SJCRH30 (cell line): ENCODE measurements at regions not wholly inside any gene's neighbourhood (a gene's known extent, or its start where the extent isn't known, plus 50 kb on each side); places are given as distances from the start of the nearest gene placed in this dataset.

Experiments used
- DNase-seq, 2 experiments: peaks; one replicate each; pipeline ENCODE4 v3.0.0-alpha.2; 2015 to 2020
- H3K27ac ChIP-seq: fragments of 250-450 bp; sonication (Bioruptor Pico); 2 replicates; pipeline ENCODE4 v1.5.1; 2020; ENCODE audit warnings: mild to moderate bottlenecking, moderate library complexity
- H3K27me3 ChIP-seq: fragments of 250-450 bp; sonication (Bioruptor Pico); 2 replicates; pipeline ENCODE4 v1.5.1; 2020; ENCODE audit warnings: mild to moderate bottlenecking, moderate library complexity
- H3K36me3 ChIP-seq: fragments of 250-450 bp; sonication (Bioruptor Pico); 2 replicates; pipeline ENCODE4 v1.5.1; 2020; ENCODE audit warnings: mild to moderate bottlenecking, moderate library complexity
- H3K4me1 ChIP-seq: fragments of 250-450 bp; sonication (Bioruptor Pico); 2 replicates; pipeline ENCODE4 v1.5.1; 2020; ENCODE audit warnings: mild to moderate bottlenecking, moderate library complexity
- H3K4me3 ChIP-seq: fragments of 250-450 bp; sonication (Bioruptor Pico); 2 replicates; pipeline ENCODE4 v1.5.1; 2020; ENCODE audit warnings: mild to moderate bottlenecking, moderate library complexity
- H3K9me3 ChIP-seq: fragments of 250-450 bp; sonication (Bioruptor Pico); replicated peaks from 2 replicates; pipeline ENCODE4 v1.5.1; 2020; ENCODE audit warnings: mild to moderate bottlenecking, moderate library complexity

DNA sequence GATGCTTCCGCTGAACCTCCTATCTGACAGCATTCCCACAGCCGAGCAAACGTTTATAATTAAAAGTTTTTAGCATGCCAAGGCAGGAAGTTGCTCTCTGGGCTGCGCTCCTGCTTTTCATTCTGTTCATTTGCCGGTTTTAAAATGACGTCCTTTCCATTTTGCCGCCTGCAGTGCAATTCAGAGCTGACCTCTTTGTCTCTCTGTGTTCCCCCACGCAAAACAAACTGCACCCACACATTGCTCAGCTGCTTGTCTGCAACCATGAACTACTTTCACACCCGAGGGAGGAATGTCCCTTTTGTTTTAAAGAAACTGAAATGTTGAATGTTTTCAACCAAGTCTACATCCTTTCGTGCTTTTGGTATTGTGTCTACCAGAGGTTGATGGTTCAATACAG, 416.5 kb downstream of the EFNB2 start:
- H3K9me3 ChIP-seq = no peaks in the 10 kb centered on the region
- no peaks in the 10 kb centered on the region for H3K27me3 ChIP-seq
- no peak for DNase-seq
- H3K27ac ChIP-seq = no peak overlapping the region
- no peaks in the 10 kb centered on the region for H3K36me3 ChIP-seq
- H3K4me3 ChIP-seq = no peak overlapping the region
- H3K4me1 ChIP-seq = no peaks in the 10 kb centered on the region

DNA sequence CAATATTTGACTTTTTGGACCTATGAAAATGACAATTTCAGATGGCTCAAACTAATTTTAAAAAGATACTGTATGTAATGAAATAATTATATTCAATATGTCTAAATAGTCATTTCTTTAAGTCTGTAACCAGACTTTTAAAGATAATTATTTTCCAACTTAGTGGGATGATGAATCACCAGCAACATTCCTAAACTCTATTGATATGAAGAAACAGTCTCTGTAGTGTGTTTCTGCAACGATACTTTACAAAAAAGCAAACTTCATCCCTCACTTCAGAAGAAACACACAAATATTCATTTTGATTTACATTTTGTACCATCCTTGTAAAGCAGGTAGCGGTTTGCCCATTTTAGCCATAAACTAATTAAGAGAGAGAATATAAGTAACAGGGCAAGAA, 417.4 kb downstream of the EFNB2 start:
- Histone ChIP-seq H3K9me3 (no peaks in the 10 kb centered on the region), H3K4me3 (no peak overlapping the region), H3K4me1 (no peaks in the 10 kb centered on the region), H3K27me3 (no peaks in the 10 kb centered on the region), H3K36me3 (no peaks in the 10 kb centered on the region), H3K27ac (no peak overlapping the region)
- DNase-seq = no peak

DNA sequence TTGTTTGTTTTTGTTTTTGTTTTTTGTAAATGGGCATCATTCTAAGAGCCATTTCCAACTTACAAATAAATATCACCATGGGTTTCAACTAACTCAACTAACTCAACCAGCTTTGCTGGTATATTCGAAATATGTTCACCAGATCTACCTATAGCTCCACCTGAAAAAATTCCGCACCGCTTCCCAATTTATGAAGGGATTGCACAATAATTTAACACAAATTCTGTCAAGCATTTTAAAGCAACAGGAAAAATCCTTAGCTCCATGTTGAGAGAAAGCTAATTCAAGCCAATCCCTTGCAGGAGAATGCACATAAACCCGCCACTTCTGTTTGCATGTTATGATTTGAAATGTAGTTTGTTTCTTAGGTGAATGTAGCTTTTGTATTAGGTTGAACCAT, 417.8 kb downstream of the EFNB2 start:
- no peak overlapping the region for H3K27ac ChIP-seq
- H3K4me1 ChIP-seq = no peaks in the 10 kb centered on the region
- no peaks in the 10 kb centered on the region for H3K27me3 ChIP-seq
- H3K36me3 ChIP-seq = no peaks in the 10 kb centered on the region
- no peak overlapping the region for H3K4me3 ChIP-seq
- no peak for DNase-seq
- no peaks in the 10 kb centered on the region for H3K9me3 ChIP-seq

DNA sequence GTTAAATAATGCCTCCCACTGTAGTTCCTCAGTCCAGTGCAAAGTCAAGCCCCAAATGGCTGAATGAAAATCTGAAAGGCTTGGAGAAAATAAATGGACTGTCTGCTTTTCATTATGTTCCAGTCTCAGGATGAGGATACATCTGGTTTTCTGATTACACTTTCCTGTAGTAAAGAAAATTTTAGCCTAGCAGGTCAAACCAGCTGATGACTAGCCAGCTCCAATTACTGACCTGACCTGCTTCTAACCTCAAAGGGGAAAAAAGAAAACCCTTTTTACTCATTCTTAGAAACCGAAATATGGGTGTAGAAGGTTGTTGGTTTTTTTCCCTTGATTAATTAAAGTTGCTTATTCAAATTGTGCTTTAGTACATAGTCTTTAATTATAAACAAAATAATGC, 418.4 kb downstream of the EFNB2 start:
- no peak overlapping the region for H3K4me3 ChIP-seq
- H3K36me3 ChIP-seq = no peaks in the 10 kb centered on the region
- no peak overlapping the region for H3K27ac ChIP-seq
- H3K4me1 ChIP-seq = no peaks in the 10 kb centered on the region
- no peaks in the 10 kb centered on the region for H3K27me3 ChIP-seq
- DNase-seq = no peak
- no peaks in the 10 kb centered on the region for H3K9me3 ChIP-seq

DNA sequence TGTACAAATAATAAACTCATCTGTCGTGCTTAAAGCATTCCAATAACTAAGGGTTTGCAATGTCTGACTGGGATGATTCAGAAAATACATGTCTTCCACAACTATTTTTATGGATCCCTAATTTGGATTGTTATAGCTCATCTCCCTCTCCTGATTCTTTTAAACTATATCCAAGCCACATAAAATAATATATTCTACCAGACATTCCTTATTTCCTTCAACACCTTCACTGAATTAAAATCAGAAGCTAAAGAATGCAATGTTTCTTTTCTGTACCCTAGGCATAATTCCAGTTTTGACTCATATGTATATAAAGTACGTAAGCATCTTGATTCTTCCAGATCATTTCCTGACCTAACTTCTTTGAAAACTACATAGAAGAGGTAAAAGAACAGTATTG, 420.4 kb downstream of the EFNB2 start:
- DNase-seq = no peak
- Histone ChIP-seq H3K27ac (no peak overlapping the region), H3K36me3 (no peaks in the 10 kb centered on the region), H3K9me3 (no peaks in the 10 kb centered on the region), H3K4me3 (no peak overlapping the region), H3K4me1 (no peaks in the 10 kb centered on the region), H3K27me3 (no peaks in the 10 kb centered on the region)

DNA sequence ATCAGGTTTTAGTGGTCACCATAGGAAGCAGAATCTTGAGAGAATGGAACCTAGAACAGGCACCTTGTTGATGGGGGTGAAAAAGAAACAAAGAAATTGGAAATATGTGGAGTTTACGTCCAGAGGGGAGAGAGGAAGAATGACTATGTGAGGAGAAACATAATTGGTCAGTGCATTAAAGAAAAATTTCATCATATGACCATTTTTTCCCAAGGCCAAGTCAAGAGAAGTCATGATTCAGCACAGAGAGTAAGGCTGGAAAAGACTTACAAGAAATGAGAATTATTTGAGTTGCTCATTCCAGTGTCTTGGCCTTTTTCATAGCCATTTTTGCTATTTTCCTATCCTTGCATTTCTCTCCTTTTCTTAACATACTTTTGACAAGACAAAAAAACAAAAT, 421.7 kb downstream of the EFNB2 start:
- Histone ChIP-seq H3K27me3 (no peaks in the 10 kb centered on the region), H3K9me3 (no peaks in the 10 kb centered on the region), H3K27ac (no peak overlapping the region), H3K4me3 (no peak overlapping the region), H3K36me3 (no peaks in the 10 kb centered on the region), H3K4me1 (no peaks in the 10 kb centered on the region)
- no peak for DNase-seq

DNA sequence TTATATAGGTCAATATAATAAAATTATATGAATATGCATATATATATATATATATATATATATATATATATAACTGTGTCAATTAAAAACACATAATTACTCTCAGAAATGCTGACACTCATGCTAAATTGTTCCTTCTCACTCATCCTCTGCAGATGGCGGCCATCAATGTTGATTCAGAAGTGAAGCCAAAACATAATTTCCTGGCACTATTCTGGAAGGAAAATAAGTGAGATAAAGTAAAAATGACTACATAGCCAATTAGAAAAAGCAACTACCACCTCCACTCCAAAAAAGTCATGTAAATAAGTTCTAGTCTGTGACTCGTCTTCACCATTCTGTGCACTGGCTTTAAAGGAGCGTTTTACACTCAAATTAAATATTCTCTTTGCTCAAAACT, 423.3 kb downstream of the EFNB2 start:
- H3K36me3 ChIP-seq = no peaks in the 10 kb centered on the region

DNA sequence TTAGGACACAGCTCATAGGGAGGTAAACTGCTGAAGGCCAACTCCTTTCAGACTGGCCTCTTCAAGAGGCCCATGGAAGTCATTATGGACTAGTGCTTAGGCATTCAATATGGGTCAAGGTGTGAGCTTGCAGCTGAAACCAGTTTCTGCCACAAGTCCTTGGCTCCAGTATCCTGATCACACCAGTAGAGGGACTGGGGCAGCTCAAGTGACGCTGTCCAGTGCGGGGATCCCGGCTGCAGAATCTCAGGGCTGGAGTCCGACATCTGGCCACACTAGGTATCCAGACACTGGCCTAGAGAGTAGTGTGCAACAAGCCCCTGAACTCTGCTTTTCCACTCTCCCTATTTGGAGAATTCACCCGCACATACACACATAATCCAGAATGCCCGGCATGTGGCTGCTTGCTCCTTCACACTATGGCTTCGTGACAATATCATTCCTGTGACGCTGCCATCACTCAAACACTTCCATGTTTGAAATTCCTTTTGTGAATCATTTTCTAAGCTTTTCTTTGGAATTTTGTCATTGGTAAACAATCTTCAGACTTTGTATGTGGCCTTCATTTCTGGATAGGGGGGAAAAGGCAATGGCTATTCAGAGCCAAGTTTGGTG, 425.1 kb downstream of the EFNB2 start:
- Histone ChIP-seq H3K36me3 (no peaks in the 10 kb centered on the region), H3K9me3 (no peaks in the 10 kb centered on the region), H3K4me1 (no peaks in the 10 kb centered on the region), H3K27ac (no peak overlapping the region), H3K4me3 (no peak overlapping the region), H3K27me3 (no peaks in the 10 kb centered on the region)
- DNase-seq = no peak

More for the DNA sequence above, 423.3 kb downstream of the EFNB2 start:
- Histone ChIP-seq H3K9me3 (no peaks in the 10 kb centered on the region), H3K27me3 (no peaks in the 10 kb centered on the region), H3K27ac (no peak overlapping the region), H3K4me3 (no peak overlapping the region), H3K4me1 (no peaks in the 10 kb centered on the region)
- no peak for DNase-seq

DNA sequence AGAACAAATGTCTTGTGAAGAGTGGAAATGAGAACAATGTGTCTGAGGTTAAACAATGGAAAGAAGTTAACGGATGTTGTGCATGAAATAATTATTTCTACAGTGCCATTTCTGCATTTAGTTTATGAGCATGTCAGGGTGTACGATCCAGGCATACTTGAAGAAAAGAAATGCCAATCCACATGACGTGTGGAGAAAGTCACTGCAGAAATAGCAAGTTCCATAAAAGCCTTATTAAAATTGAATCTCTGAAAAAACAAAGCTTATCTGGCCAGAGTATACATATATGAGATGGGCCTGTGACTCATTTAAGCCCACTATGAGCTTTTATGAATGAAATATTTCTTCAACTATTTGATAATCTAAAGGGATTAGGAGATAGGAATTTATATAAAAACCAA, 426.1 kb downstream of the EFNB2 start:
- H3K4me1 ChIP-seq = no peaks in the 10 kb centered on the region
- H3K9me3 ChIP-seq = no peaks in the 10 kb centered on the region
- no peaks in the 10 kb centered on the region for H3K27me3 ChIP-seq
- no peak overlapping the region for H3K4me3 ChIP-seq
- H3K36me3 ChIP-seq = no peaks in the 10 kb centered on the region
- DNase-seq = no peak
- no peak overlapping the region for H3K27ac ChIP-seq

DNA sequence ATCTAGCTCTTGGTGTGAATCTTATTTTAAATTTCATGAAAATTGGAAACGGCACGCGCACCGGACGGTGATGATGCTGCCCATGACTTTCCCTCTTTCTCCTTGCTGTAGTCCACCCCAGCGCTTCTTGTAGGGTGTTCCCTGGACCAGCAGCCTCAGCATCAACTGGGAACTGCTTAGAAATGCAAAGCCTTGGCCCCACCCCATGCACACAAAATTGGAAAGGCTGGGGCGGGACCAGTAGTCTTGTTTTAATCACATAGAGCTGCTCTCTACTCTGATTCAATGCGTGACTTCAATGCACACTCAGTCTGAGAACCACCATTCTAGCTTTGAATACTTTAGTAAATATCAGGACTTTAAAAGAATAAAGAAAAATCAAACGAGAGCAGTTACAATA, 427.1 kb downstream of the EFNB2 start:
- H3K36me3 ChIP-seq = no peaks in the 10 kb centered on the region
- 0 out of 2 replicates have a peak, but pooled peaks cover 2% of the 10 kb centered on the region for H3K4me1 ChIP-seq

DNA sequence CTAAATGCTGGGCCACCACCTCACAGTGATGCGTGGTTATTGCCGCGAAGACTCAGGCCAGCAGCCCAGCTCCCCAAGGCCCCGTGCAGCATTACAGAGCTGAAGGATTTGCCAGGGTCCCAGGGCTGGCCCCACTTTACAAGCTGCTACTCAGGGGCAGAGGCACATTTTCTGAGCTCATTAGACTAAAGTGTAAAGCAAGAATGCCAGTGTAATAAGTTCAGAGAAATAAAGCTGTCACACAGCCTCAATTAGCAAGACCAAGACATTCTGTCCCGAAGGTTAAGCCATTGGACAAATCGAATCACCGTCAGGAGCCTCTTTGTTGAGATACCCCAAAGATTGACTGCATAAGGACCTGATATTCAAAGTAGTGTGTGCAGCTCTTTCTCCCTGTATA, 428.4 kb downstream of the EFNB2 start:
- Histone ChIP-seq H3K27me3 (no peaks in the 10 kb centered on the region), H3K9me3 (no peaks in the 10 kb centered on the region), H3K4me1 (0 out of 2 replicates have a peak, but pooled peaks cover 2% of the 10 kb centered on the region), H3K36me3 (no peaks in the 10 kb centered on the region), H3K4me3 (no peak overlapping the region), H3K27ac (no peak overlapping the region)
- no peak for DNase-seq

More for the DNA sequence above, 427.1 kb downstream of the EFNB2 start:
- DNase-seq = no peak
- H3K4me3 ChIP-seq = no peak overlapping the region
- no peaks in the 10 kb centered on the region for H3K27me3 ChIP-seq
- no peak overlapping the region for H3K27ac ChIP-seq
- no peaks in the 10 kb centered on the region for H3K9me3 ChIP-seq

DNA sequence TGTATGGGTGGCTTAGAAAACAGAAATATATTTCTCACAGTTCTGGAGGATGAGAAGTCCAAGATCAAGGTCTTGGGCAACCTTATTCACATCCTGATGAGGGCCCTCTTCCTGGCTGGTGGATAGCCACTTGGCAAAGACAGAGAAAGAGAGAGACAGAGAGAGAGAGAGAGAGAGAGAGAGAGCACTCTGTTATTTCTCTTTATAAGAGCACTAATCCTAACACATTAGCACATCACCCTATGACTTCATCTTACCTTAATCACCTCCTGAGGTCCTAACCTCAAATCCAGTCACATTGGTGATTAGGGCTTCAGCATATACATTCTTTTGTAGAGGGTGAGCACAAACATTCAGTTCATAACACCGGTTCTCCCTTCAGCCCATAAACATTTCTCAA, 430.3 kb downstream of the EFNB2 start:
- DNase-seq = no peak
- Histone ChIP-seq H3K9me3 (no peaks in the 10 kb centered on the region), H3K36me3 (no peaks in the 10 kb centered on the region), H3K27ac (no peak overlapping the region), H3K4me1 (0 out of 2 replicates have a peak, but pooled peaks cover 2% of the 10 kb centered on the region), H3K4me3 (no peak overlapping the region), H3K27me3 (no peaks in the 10 kb centered on the region)

DNA sequence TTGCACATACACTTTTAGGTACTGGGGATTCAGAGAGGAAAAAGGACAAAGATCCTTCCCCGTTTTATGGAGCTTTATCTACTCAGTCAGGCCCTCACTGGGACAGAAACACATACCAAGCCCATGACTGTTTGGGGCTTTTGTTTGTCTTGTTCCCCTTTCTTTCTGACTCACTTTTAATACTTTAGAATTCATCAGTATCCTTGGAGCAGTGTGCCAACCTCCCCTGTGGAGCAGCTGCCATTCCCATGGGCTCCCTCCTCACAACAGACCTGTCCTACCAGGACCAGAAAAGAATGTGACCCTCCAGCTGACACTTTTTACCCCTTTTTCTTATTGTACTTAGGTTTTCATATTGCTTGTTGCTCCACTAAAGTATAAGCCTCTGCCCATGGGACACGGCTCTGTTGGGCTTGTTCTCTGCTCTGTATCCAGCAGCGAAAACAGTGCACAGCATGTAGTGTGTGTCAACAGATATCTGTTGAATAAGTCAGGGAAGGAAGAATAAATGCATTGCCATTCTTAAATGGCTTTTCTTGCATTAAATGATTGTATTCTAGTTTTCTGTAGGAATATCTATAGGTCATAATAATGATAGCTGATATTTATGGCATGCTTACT, 431.1 kb downstream of the EFNB2 start:
- no peak overlapping the region for H3K4me3 ChIP-seq
- no peak overlapping the region for H3K27ac ChIP-seq
- H3K4me1 ChIP-seq = 0 out of 2 replicates have a peak, but pooled peaks cover 2% of the 10 kb centered on the region
- DNase-seq = peak; percentile 6 to 17
- no peaks in the 10 kb centered on the region for H3K9me3 ChIP-seq
- no peaks in the 10 kb centered on the region for H3K36me3 ChIP-seq
- H3K27me3 ChIP-seq = no peaks in the 10 kb centered on the region

DNA sequence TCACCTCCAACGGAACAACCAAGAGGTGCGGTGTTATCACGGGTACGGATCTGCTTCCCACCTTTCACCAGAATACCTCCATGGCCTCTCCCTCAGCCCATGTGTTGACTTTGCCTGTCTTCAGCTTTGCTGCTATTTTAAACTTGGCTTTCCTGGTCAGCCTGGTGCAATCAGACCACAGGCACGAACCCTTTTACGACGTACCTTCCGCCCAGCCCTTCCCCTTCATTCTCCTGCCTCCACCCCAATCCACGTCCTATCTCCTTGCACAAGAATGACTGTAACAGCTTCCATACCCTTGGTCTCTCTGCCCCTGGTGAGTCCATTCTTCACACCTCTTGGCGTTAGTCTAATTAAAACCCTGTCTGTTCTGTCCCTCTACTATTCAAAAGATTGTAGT, 431.7 kb downstream of the EFNB2 start:
- Histone ChIP-seq H3K36me3 (no peaks in the 10 kb centered on the region), H3K9me3 (no peaks in the 10 kb centered on the region), H3K4me1 (0 out of 2 replicates have a peak, but pooled peaks cover 2% of the 10 kb centered on the region), H3K27ac (no peak overlapping the region), H3K27me3 (no peaks in the 10 kb centered on the region), H3K4me3 (no peak overlapping the region)
- no peak for DNase-seq

DNA sequence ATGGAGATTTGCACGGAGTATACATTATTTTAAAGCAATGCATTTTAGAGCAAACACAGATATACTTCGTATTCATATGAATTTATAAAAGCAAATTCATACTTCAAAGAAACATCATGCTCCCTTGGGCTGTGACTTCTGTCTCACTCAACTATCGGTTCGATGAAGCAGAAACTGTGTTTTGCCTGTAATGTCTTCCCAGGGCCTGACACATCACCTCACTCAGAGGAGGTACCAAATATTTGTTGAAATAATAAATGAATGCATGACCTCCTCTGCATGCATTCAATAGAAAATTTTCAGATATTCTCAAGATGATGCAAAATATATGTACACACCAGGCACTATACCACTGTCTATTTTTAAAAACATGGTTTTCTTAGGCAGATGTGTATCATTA, 432.7 kb downstream of the EFNB2 start:
- H3K4me1 ChIP-seq = 0 out of 2 replicates have a peak, but pooled peaks cover 2% of the 10 kb centered on the region
- no peaks in the 10 kb centered on the region for H3K27me3 ChIP-seq
- DNase-seq = no peak
- H3K4me3 ChIP-seq = no peak overlapping the region
- H3K36me3 ChIP-seq = no peaks in the 10 kb centered on the region
- no peak overlapping the region for H3K27ac ChIP-seq
- H3K9me3 ChIP-seq = no peaks in the 10 kb centered on the region

DNA sequence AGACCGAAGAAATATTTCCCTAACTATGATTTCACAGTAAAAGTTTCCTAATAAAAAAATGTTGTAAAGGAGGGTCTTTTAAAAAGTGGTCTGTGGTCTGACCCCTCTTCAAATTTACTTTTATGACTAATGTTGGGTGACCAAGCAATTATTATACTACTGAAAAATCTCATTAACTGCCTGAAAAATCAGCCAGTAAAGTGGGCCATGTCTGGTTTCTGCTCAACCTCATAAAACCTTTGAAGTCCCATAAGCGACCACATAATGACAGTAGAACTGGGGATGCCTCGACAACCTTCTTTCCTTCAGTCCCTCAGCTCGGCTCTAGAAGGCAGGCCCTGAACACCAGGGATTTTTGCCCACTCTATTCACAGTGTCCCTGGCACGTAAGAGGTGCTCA, 434.3 kb downstream of the EFNB2 start:
- no peak for DNase-seq
- no peaks in the 10 kb centered on the region for H3K9me3 ChIP-seq
- no peak overlapping the region for H3K4me3 ChIP-seq
- no peak overlapping the region for H3K27ac ChIP-seq
- no peaks in the 10 kb centered on the region for H3K27me3 ChIP-seq
- 0 out of 2 replicates have a peak, but pooled peaks cover 2% of the 10 kb centered on the region for H3K4me1 ChIP-seq
- H3K36me3 ChIP-seq = no peaks in the 10 kb centered on the region
